ENCODE measurements at regions not wholly inside any gene's neighbourhood (a gene's known extent, or its start where the extent isn't known, plus 50 kb on each side); places are given as distances from the start of the nearest gene placed in this dataset.

DNA sequence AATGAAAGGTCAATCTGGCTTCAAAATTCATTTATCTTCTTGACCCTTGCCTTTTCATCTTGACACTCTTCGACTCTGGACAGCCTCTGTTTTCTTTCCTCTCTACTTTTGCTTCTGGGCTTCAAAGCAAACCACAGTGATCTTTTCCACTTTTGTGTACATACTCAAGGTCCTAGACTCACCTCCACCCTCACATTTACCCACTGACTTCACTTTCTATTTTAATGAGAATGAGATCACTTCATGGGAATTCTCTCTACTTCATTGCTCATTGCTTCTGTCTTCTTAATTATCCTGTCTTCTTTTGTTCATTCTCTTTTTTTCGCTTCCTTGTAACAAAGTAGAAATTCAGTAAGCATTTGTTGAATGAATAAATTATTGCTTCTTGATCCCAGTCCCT is 330.1 kb upstream of the HAND2 start:
- no peak for DNase-seq (ENCODE audit: low read depth in 2 of 2)
- TF ChIP-seq, protein P1, sequence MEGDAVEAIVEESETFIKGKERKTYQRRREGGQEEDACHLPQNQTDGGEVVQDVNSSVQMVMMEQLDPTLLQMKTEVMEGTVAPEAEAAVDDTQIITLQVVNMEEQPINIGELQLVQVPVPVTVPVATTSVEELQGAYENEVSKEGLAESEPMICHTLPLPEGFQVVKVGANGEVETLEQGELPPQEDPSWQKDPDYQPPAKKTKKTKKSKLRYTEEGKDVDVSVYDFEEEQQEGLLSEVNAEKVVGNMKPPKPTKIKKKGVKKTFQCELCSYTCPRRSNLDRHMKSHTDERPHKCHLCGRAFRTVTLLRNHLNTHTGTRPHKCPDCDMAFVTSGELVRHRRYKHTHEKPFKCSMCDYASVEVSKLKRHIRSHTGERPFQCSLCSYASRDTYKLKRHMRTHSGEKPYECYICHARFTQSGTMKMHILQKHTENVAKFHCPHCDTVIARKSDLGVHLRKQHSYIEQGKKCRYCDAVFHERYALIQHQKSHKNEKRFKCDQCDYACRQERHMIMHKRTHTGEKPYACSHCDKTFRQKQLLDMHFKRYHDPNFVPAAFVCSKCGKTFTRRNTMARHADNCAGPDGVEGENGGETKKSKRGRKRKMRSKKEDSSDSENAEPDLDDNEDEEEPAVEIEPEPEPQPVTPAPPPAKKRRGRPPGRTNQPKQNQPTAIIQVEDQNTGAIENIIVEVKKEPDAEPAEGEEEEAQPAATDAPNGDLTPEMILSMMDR (IDR thresholded peaks at IDR 0.05; ENCODE audit: low read depth, low read length), result no peak
- H3K4me3 ChIP-seq (replicated peaks in 1 of 2; ENCODE audit: low read depth in 2 of 2, low read length in 2 of 2), result no peak overlapping the region

GRCh38 chr4:173859091-173859713 is 329.2 kb upstream of the HAND2 start:
- TF ChIP-seq, protein P1 (IDR thresholded peaks at IDR 0.05; ENCODE audit: low read depth, low read length), result no peak
- no peak overlapping the region for H3K4me3 ChIP-seq (replicated peaks in 1 of 2; ENCODE audit: low read depth in 2 of 2, low read length in 2 of 2)
- no peak for DNase-seq (ENCODE audit: low read depth in 2 of 2)

DNA sequence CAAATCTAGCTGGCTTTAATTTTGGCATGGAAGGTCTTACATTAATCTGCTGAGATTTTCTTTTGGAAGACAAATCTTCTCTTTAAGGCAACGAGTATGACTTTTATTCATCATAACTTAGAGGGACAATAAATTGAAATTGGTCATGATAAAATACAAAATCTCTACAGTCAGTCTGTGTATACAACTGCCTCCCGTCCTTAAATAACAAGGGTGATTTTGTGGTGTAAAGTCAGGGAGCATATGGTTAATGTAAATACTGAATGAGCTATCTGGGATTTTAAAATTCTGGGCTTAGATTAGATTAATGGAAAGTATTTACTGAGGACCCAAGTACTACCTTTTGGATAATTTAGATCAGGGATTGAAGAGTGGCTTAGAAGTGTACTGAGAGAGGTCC is 328.4 kb upstream of the HAND2 start:
- H3K4me3 ChIP-seq (replicated peaks in 1 of 2; ENCODE audit: low read depth in 2 of 2, low read length in 2 of 2), result no peak overlapping the region
- DNase-seq (ENCODE audit: low read depth in 2 of 2), result no peak
- TF ChIP-seq, protein P1 (IDR thresholded peaks at IDR 0.05; ENCODE audit: low read depth, low read length), result no peak

DNA sequence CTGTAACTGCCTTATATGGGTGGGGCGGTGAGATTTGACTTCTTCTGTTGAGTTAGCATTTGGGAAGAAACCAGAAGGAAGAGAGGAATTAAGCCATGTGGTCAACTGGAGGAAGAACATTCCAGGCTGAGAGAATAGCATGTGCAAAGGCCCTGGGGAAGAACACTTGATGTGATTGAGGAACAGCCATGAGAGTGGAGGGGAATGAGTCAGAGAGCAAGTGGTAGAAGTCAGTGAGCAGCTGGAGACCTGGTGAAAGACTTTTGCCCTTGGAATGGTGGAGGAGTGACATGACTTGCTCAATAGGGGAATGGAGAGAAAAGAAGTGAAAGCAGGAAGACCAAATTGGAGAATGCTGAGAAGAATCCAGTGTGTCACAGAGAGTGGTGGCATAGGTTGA is 327.8 kb upstream of the HAND2 start:
- no peak for DNase-seq (ENCODE audit: low read depth in 2 of 2)
- H3K4me3 ChIP-seq (replicated peaks in 1 of 2; ENCODE audit: low read depth in 2 of 2, low read length in 2 of 2), result no peak overlapping the region
- TF ChIP-seq, protein P1 (IDR thresholded peaks at IDR 0.05; ENCODE audit: low read depth, low read length), result no peak

GRCh38 chr4:173855015-173855414 is 325.0 kb upstream of the HAND2 start:
- TF ChIP-seq, protein P1 (IDR thresholded peaks at IDR 0.05; ENCODE audit: low read depth, low read length), result no peak
- peak; percentile 7 to 42 for DNase-seq (ENCODE audit: low read depth in 2 of 2)
- no peak overlapping the region for H3K4me3 ChIP-seq (replicated peaks in 1 of 2; ENCODE audit: low read depth in 2 of 2, low read length in 2 of 2)

- H3K4me3 ChIP-seq (replicated peaks in 1 of 2; ENCODE audit: low read depth in 2 of 2, low read length in 2 of 2), result no peak overlapping the region
- TF ChIP-seq, protein P1 (IDR thresholded peaks at IDR 0.05; ENCODE audit: low read depth, low read length), result no peak
- no peak for DNase-seq (ENCODE audit: low read depth in 2 of 2)
Observed at GRCh38 chr4:173852775-173853174, 322.7 kb upstream of the HAND2 start.

- DNase-seq (ENCODE audit: low read depth in 2 of 2), result peak in 1 of 2 donors; percentile 22
- TF ChIP-seq, protein P1 (IDR thresholded peaks at IDR 0.05; ENCODE audit: low read depth, low read length), result no peak
- no peak overlapping the region for H3K4me3 ChIP-seq (replicated peaks in 1 of 2; ENCODE audit: low read depth in 2 of 2, low read length in 2 of 2)
Observed at GRCh38 chr4:173845580-173845979, 315.6 kb upstream of the HAND2 start.
